ENCODE measurements at regions not wholly inside any gene's neighbourhood (a gene's known extent, or its start where the extent isn't known, plus 50 kb on each side); places are given as distances from the start of the nearest gene placed in this dataset.
A peak's percentile ranks its signal among the peaks of the same experiment; 100 is the strongest.

DNA sequence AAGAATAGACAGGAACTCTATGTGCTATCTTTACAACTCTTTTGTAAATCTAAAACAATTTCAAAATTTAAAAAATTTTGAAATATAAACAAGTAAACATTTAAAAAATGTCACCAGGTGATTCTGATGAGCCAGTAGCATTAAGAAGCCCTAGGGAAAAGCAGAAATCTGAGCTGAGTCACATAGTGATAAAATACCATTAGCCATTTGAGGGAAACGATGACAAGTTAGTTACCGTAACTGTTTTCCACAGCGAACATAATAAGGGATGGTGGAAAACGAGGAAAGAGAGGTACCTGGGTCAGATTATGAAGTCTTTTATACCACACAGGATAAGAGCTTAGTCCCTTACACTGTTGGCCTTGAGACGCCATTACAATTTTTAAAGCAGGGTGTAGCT, 55.5 kb downstream of the PRR15 start:
- DNase-seq: no peak
- Histone ChIP-seq H3K4me1 (ENCODE audit: control insufficient read depth in 2 of 2, insufficient read depth in 2 of 2, low read length in 2 of 2) (no peaks in the 10 kb centered on the region), H3K27ac (ENCODE audit: low read depth, low read length) (no peak overlapping the region), H3K9me3 (ENCODE audit: control insufficient read depth in 2 of 3, low read length in 3 of 3) (no peaks in the 10 kb centered on the region), H3K4me3 (ENCODE audit: low read length) (no peak overlapping the region), H3K27me3 (ENCODE audit: control insufficient read depth in 2 of 2, insufficient read depth in 2 of 2, low read length in 2 of 2) (no peaks in the 10 kb centered on the region), H3K36me3 (ENCODE audit: control insufficient read depth in 2 of 3, insufficient read depth in 3 of 3, low read length in 3 of 3) (no peaks in the 10 kb centered on the region)
- Mint-ChIP-seq H3K4me1 (no peaks in the 10 kb centered on the region), H3K36me3 (no peaks in the 10 kb centered on the region), H3K27me3 (peaks cover 2 to 24% (median 20%) of the 10 kb centered on the region in 5 donors), H3K9me3 (peaks cover 0 to 7% (median 0%) of the 10 kb centered on the region in 11 donors), H3K27ac (no peak overlapping the region), H3K4me3 (no peak overlapping the region)
- no peak for ATAC-seq
- intact Hi-C loops (cut with micrococcal nuclease): no loop called here
- ChIA-PET POLR2A (no interaction called here), CTCF (no interaction called here)

DNA sequence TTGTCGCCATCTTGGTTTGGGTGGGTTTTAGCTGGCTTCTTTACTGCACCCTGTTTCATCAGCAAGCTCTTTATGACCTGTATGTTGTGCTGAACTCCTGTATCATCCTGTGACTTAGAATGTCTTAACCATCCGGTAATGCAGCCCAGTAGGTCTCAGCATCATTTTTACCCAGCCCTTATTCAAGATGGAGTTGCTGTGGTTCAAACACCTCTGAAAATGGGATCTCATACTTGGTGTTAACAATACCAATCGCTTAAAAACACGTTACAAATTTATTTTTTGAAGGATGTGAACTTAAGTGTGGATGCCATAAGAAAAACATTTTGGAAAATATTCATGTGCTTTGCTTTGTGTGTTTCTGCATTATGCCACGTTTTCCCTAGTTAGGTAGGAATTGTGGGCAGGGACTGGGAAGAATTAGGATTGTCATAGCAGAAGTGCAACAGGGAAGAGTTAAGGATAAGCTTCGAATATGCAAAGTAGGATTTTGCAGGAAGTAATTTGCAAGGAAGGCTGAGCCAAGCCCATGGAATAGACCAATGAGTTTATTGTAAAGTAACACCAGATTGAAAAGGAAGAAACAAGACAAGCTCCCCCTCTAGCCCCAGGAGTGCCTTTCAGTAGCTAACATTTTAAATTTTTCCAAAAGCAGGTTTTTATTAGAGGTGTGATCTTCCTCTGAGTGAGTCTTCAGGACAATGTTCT, 56.4 kb downstream of the PRR15 start:
- Mint-ChIP-seq H3K27ac (no peak overlapping the region), H3K27me3 (peaks cover 4 to 23% (median 20%) of the 10 kb centered on the region in 5 donors), H3K9me3 (peaks cover 0 to 3% (median 0%) of the 10 kb centered on the region in 11 donors), H3K36me3 (no peaks in the 10 kb centered on the region), H3K4me3 (no peak overlapping the region), H3K4me1 (no peaks in the 10 kb centered on the region)
- DNase-seq (no peak), ATAC-seq (no peak)
- H3K4me1 ChIP-seq (ENCODE audit: control insufficient read depth in 2 of 2, insufficient read depth in 2 of 2, low read length in 2 of 2): no peaks in the 10 kb centered on the region
- no peak overlapping the region for H3K27ac ChIP-seq (ENCODE audit: low read depth, low read length)
- no peak overlapping the region for H3K4me3 ChIP-seq (ENCODE audit: low read length)
- no peaks in the 10 kb centered on the region for H3K36me3 ChIP-seq (ENCODE audit: control insufficient read depth in 2 of 3, insufficient read depth in 3 of 3, low read length in 3 of 3)
- intact Hi-C loops (cut with micrococcal nuclease): no loop called here
- H3K27me3 ChIP-seq (ENCODE audit: control insufficient read depth in 2 of 2, insufficient read depth in 2 of 2, low read length in 2 of 2): no peaks in the 10 kb centered on the region
- ChIA-PET CTCF (no interaction called here), POLR2A (no interaction called here)
- H3K9me3 ChIP-seq (ENCODE audit: control insufficient read depth in 2 of 3, low read length in 3 of 3): no peaks in the 10 kb centered on the region

DNA sequence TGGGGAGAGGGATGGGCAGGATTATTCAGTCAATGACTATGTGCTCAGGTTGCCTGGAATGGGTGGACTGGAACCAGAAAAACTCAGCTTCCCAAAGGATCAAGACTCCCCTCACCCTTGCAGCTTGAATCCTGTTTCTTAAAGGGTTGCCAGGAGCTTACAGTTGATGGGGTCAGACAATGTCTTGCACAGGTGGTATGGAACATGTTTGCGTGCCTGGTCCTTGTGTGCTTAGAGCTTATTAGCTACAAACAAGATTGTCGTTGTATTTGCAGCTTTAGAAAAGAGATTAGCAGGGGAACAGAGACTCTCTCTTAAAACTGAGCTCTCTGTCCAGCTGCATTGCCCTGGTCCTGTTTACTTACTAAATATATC, 56.9 kb downstream of the PRR15 start:
- no peaks in the 10 kb centered on the region for H3K4me1 Mint-ChIP-seq
- no peaks in the 10 kb centered on the region for H3K36me3 Mint-ChIP-seq
- Histone ChIP-seq H3K27me3 (ENCODE audit: control insufficient read depth in 2 of 2, insufficient read depth in 2 of 2, low read length in 2 of 2) (no peaks in the 10 kb centered on the region), H3K27ac (ENCODE audit: low read depth, low read length) (no peak overlapping the region), H3K4me1 (ENCODE audit: control insufficient read depth in 2 of 2, insufficient read depth in 2 of 2, low read length in 2 of 2) (no peaks in the 10 kb centered on the region), H3K4me3 (ENCODE audit: low read length) (no peak overlapping the region), H3K9me3 (ENCODE audit: control insufficient read depth in 2 of 3, low read length in 3 of 3) (no peaks in the 10 kb centered on the region), H3K36me3 (ENCODE audit: control insufficient read depth in 2 of 3, insufficient read depth in 3 of 3, low read length in 3 of 3) (no peaks in the 10 kb centered on the region)
- POLR2A ChIA-PET: no interaction called here
- CTCF ChIA-PET: interaction anchor here (0.8 kb wide), 1 partner anchor 52 kb away, joined by 3 read pairs; no protein-coding TSS in a partner anchor
- intact Hi-C loops (cut with micrococcal nuclease): no loop called here
- peaks cover 8 to 24% (median 20%) of the 10 kb centered on the region in 5 donors for H3K27me3 Mint-ChIP-seq
- no peak overlapping the region for H3K27ac Mint-ChIP-seq
- ATAC-seq: no peak
- H3K9me3 Mint-ChIP-seq: peaks cover 0 to 3% (median 0%) of the 10 kb centered on the region in 11 donors
- DNase-seq: no peak
- no peak overlapping the region for H3K4me3 Mint-ChIP-seq

DNA sequence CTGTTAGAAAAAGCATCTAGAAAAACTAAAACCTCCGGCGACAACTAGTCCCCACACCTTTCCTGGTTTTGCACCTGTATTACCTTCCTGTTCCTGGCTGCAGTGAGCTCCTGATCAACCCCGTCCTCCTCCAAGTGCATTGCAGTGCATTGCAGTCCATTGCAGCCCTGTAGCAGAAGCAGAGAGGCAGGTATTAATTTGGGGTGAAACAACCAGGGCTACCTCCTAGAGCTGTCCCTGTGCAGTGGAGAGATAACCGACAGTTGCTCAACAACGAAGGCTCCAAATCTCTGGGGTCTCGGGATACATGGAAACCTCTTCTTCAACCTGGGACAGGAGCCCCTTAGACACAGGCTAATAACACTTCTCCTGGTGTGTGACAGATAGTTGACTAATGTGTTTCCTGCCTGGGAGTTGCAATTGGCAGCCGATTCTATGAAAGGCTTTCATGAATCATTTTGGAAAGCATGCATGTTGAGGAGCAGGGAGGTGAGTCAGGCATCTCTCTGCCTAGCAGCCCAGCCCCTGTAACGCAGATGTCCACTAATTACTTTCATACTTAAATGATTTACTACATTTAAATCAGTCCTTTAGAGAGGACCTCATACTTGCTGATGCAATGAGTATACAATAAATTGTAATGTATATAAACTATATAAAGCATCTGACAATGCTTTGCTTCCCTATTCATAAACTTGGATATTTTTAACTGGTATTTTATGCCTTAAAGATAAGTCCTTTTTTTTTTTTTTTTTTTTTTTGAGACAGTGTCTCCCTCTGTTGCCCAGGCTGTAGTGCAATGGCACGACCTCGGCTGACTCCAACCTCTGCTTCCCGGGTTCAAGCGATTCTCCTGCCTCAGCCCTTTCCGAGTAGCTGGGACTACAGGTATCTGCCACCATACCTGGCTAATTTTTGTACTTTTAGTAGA, 59.0 kb downstream of the PRR15 start:
- Mint-ChIP-seq H3K4me1 (no peaks in the 10 kb centered on the region), H3K27ac (peak overlapping the region in 1 of 9 donors; percentile 83), H3K4me3 (no peak overlapping the region), H3K9me3 (peaks cover 0 to 3% (median 0%) of the 10 kb centered on the region in 11 donors), H3K36me3 (no peaks in the 10 kb centered on the region), H3K27me3 (peaks cover 12 to 31% (median 29%) of the 10 kb centered on the region in 5 donors)
- Histone ChIP-seq H3K36me3 (ENCODE audit: control insufficient read depth in 2 of 3, insufficient read depth in 3 of 3, low read length in 3 of 3) (no peaks in the 10 kb centered on the region), H3K9me3 (ENCODE audit: control insufficient read depth in 2 of 3, low read length in 3 of 3) (no peaks in the 10 kb centered on the region), H3K27ac (ENCODE audit: low read depth, low read length) (no peak overlapping the region), H3K27me3 (ENCODE audit: control insufficient read depth in 2 of 2, insufficient read depth in 2 of 2, low read length in 2 of 2) (no peaks in the 10 kb centered on the region), H3K4me3 (ENCODE audit: low read length) (no peak overlapping the region), H3K4me1 (ENCODE audit: control insufficient read depth in 2 of 2, insufficient read depth in 2 of 2, low read length in 2 of 2) (no peaks in the 10 kb centered on the region)
- POLR2A ChIA-PET: no interaction called here
- intact Hi-C loops (cut with micrococcal nuclease): no loop called here
- DNase-seq (no peak), ATAC-seq (no peak)
- CTCF ChIA-PET: no interaction called here

DNA sequence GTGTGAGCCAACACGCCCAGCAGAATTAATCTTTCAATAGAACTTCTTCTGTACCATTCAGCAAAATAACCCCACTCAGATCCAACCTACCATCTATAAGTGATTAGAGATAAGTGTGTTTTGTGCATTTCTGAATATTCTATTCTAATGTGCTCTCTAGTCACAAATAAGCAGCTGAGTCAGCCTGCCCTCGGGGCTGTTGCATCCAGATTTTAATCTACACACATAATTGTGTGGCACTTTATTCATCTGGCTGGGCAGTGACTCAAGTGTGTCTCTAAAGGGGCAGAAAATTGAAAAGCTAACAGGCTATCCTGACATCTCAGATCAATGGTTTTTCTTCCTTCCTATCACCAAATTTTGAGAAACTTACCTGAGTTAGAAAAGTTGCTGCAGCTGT, 60.3 kb downstream of the PRR15 start:
- H3K4me3 ChIP-seq (ENCODE audit: low read length): no peak overlapping the region
- CTCF ChIA-PET: no interaction called here
- Mint-ChIP-seq H3K4me3 (no peak overlapping the region), H3K27me3 (peaks cover 12 to 31% (median 28%) of the 10 kb centered on the region in 5 donors), H3K36me3 (no peaks in the 10 kb centered on the region), H3K27ac (no peak overlapping the region), H3K9me3 (peaks cover 0 to 3% (median 0%) of the 10 kb centered on the region in 11 donors), H3K4me1 (no peaks in the 10 kb centered on the region)
- H3K4me1 ChIP-seq (ENCODE audit: control insufficient read depth in 2 of 2, insufficient read depth in 2 of 2, low read length in 2 of 2): no peaks in the 10 kb centered on the region
- intact Hi-C loops (cut with micrococcal nuclease): no loop called here
- no peaks in the 10 kb centered on the region for H3K9me3 ChIP-seq (ENCODE audit: control insufficient read depth in 2 of 3, low read length in 3 of 3)
- no peaks in the 10 kb centered on the region for H3K27me3 ChIP-seq (ENCODE audit: control insufficient read depth in 2 of 2, insufficient read depth in 2 of 2, low read length in 2 of 2)
- DNase-seq (no peak), ATAC-seq (no peak)
- POLR2A ChIA-PET: no interaction called here
- H3K36me3 ChIP-seq (ENCODE audit: control insufficient read depth in 2 of 3, insufficient read depth in 3 of 3, low read length in 3 of 3): no peaks in the 10 kb centered on the region
- no peak overlapping the region for H3K27ac ChIP-seq (ENCODE audit: low read depth, low read length)

DNA sequence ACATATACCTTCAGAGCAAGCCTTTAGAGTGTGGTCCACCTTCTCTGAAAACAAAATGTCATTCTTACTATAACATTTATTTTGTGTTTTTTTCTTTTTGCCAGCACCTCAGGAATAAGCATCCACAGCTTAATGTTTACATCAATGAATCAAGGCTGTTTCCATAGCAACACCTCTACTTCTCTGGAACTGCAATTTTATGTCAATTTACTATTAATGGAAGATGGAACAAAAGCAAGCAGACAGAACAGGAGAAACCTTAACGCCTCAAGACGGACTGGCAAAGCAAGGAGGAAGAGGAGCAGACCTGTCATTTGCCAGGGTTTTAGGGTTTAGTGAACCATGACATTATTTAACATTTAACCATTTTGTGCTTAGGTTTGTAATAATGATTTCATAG, 63.1 kb downstream of the PRR15 start:
- H3K36me3 ChIP-seq (ENCODE audit: control insufficient read depth in 2 of 3, insufficient read depth in 3 of 3, low read length in 3 of 3): no peaks in the 10 kb centered on the region
- intact Hi-C loops (cut with micrococcal nuclease): no loop called here
- no peak for ATAC-seq
- Mint-ChIP-seq H3K27me3 (peaks cover 12 to 35% (median 30%) of the 10 kb centered on the region in 5 donors), H3K27ac (peak overlapping the region in 1 of 9 donors; percentile 0), H3K4me1 (no peaks in the 10 kb centered on the region), H3K9me3 (peaks cover 0 to 3% (median 0%) of the 10 kb centered on the region in 11 donors), H3K36me3 (no peaks in the 10 kb centered on the region), H3K4me3 (no peak overlapping the region)
- ChIA-PET CTCF (no interaction called here), POLR2A (no interaction called here)
- no peak for DNase-seq
- H3K4me3 ChIP-seq (ENCODE audit: low read length): no peak overlapping the region
- no peaks in the 10 kb centered on the region for H3K9me3 ChIP-seq (ENCODE audit: control insufficient read depth in 2 of 3, low read length in 3 of 3)
- no peaks in the 10 kb centered on the region for H3K27me3 ChIP-seq (ENCODE audit: control insufficient read depth in 2 of 2, insufficient read depth in 2 of 2, low read length in 2 of 2)
- H3K4me1 ChIP-seq (ENCODE audit: control insufficient read depth in 2 of 2, insufficient read depth in 2 of 2, low read length in 2 of 2): no peaks in the 10 kb centered on the region
- no peak overlapping the region for H3K27ac ChIP-seq (ENCODE audit: low read depth, low read length)
